H1 (cell line): ENCODE measurements at regions not wholly inside any gene's neighbourhood (a gene's known extent, or its start where the extent isn't known, plus 50 kb on each side); places are given as distances from the start of the nearest gene placed in this dataset.
"Not testable (repeated sequence)": the region's sequence is repeated elsewhere in the genome, so short reads cannot be mapped to it uniquely, and the experiment has no call there.

Source experiments
- CTCF ChIA-PET: fragments of 300-600 bp; sonication (Branson Sonifier 250); formaldehyde crosslinking; loops from one replicate; lab custom pipeline; 2021; ENCODE audit not compliant: partially characterized antibody; lab: Charles Lee
- POLR2A ChIA-PET: fragments of 300-600 bp; sonication (Branson Sonifier 250); formaldehyde crosslinking; loops from one replicate; lab custom pipeline; 2021; ENCODE audit warnings: inconsistent platforms; ENCODE audit not compliant: partially characterized antibody; lab: Charles Lee
- DNase-seq, 2 experiments: peaks; one replicate each; pipeline versions ENCODE4 v3.0.0 to v3.0.0-alpha.2; 2010 to 2022; ENCODE audit warnings: low spot score in 2 of 2, low read depth in 1 of 2, mixed read lengths in 1 of 2
- FAIRE-seq: peaks from 2 replicates; lab custom pipeline; 2011; peaks lifted over from hg19 to GRCh38; lab: Jason Lieb, UNC
- H2AFZ ChIP-seq: 2 replicates; pipeline ENCODE4 v1.8.1; 2012; ENCODE audit warnings: low read length, inconsistent platforms
- H2AK5ac ChIP-seq: 2 replicates; pipeline ENCODE4 v1.6.1; 2013; ENCODE audit warnings: low read depth, low read length
- H2BK120ac ChIP-seq: replicated peaks from 2 replicates; pipeline ENCODE3; 2013; ENCODE audit warnings: low read depth, low read length, inconsistent platforms
- H2BK12ac ChIP-seq: 2 replicates; pipeline ENCODE4 v1.6.1; 2013; ENCODE audit warnings: low read depth, low read length
- H2BK15ac ChIP-seq: 2 replicates; pipeline ENCODE4 v1.6.1; 2013; ENCODE audit warnings: low read length
- H2BK20ac ChIP-seq: 2 replicates; pipeline ENCODE4 v1.6.1; 2013; ENCODE audit warnings: low read length
- H2BK5ac ChIP-seq: 2 replicates; pipeline ENCODE4 v1.6.1; 2013; ENCODE audit warnings: low read depth, low read length
- H3K14ac ChIP-seq: 2 replicates; pipeline ENCODE4 v1.6.1; 2013; ENCODE audit warnings: inconsistent platforms; ENCODE audit not compliant: insufficient read length
- H3K18ac ChIP-seq: 2 replicates; pipeline ENCODE4 v1.6.1; 2013; ENCODE audit warnings: low read length; ENCODE audit errors: extremely low read depth
- H3K23ac ChIP-seq: 2 replicates; pipeline ENCODE4 v1.6.1; 2013; ENCODE audit warnings: inconsistent platforms; ENCODE audit not compliant: insufficient read length
- H3K23me2 ChIP-seq: 2 replicates; pipeline ENCODE4 v1.6.1; 2013; ENCODE audit warnings: low read depth, low read length
- H3K27ac ChIP-seq: 2 replicates; pipeline ENCODE4 v1.6.1; 2011; ENCODE audit warnings: low read depth, low read length, inconsistent platforms
- H3K27me3 ChIP-seq, 4 experiments: replicated peaks in 1 of 4; 1 replicate in 1 of 4; 2 replicates in 3 of 4; pipeline versions ENCODE4 v1.6.1 to v1.8.1; 2011 to 2013; ENCODE audit warnings: low read length in 3 of 4, mild to moderate bottlenecking in 3 of 4, inconsistent platforms in 2 of 4, mixed read lengths in 2 of 4, moderate library complexity in 1 of 4; ENCODE audit not compliant: control insufficient read depth in 3 of 4, insufficient read depth in 3 of 4; ENCODE audit errors: extremely low read depth in 1 of 4
- H3K36me3 ChIP-seq, 4 experiments: 2 replicates each; pipeline versions ENCODE4 v1.6.1 to v1.8.1; 2011 to 2013; ENCODE audit warnings: mild to moderate bottlenecking in 4 of 4, low read length in 3 of 4, moderate library complexity in 2 of 4, control low read depth in 1 of 4, inconsistent platforms in 1 of 4; ENCODE audit not compliant: insufficient read depth in 4 of 4, control insufficient read depth in 2 of 4
- H3K4ac ChIP-seq: replicated peaks from 2 replicates; pipeline ENCODE3; 2013; ENCODE audit warnings: low read length, low read depth, mixed read lengths, inconsistent platforms; ENCODE audit not compliant: insufficient read length
- H3K4me1 ChIP-seq, 4 experiments: replicated peaks in 1 of 4; 1 replicate in 1 of 4; 2 replicates in 3 of 4; pipeline versions ENCODE4 v1.6.1 to v1.8.1; 2011 to 2013; ENCODE audit warnings: low read length in 3 of 4, inconsistent platforms in 2 of 4, mixed read lengths in 1 of 4; ENCODE audit not compliant: insufficient read depth in 4 of 4, control insufficient read depth in 3 of 4
- H3K4me2 ChIP-seq, 2 experiments: 2 replicates each; pipeline versions ENCODE4 v1.6.1 to v1.8.1; 2011 to 2013; ENCODE audit warnings: low read depth in 2 of 2, low read length in 2 of 2, control low read depth in 1 of 2, inconsistent platforms in 1 of 2, mild to moderate bottlenecking in 1 of 2; ENCODE audit not compliant: insufficient read depth in 1 of 2
- H3K4me3 ChIP-seq, 4 experiments: fragments of 200-600, 300-600 bp in 1 of 4; sonication (generic), shearing (Covaris generic), sonication (Bioruptor Twin) in 1 of 4; 2 replicates each; pipeline versions ENCODE4 v1.5.1 to v1.8.1; 2011 to 2016; ENCODE audit warnings: low read length in 4 of 4, low read depth in 3 of 4, control low read depth in 2 of 4, inconsistent platforms in 2 of 4, mild to moderate bottlenecking in 2 of 4, mixed read lengths in 1 of 4, moderate library complexity in 1 of 4; ENCODE audit not compliant: insufficient read depth in 2 of 4; ENCODE audit errors: extremely low read depth in 1 of 4
- H3K56ac ChIP-seq: replicated peaks from 2 replicates; pipeline ENCODE3; 2013; ENCODE audit warnings: low read depth, mild to moderate bottlenecking, mixed read lengths, low read length, inconsistent platforms; ENCODE audit not compliant: insufficient read length
- H3K79me1 ChIP-seq: 2 replicates; pipeline ENCODE4 v1.6.1; 2013; ENCODE audit warnings: low read depth, low read length, control low read depth
- H3K79me2 ChIP-seq, 2 experiments: 2 replicates each; pipeline versions ENCODE4 v1.6.1 to v1.8.1; 2012 to 2013; ENCODE audit warnings: low read length in 2 of 2, mild to moderate bottlenecking in 2 of 2, inconsistent platforms in 1 of 2; ENCODE audit not compliant: insufficient read depth in 2 of 2, control insufficient read depth in 1 of 2
- H3K9ac ChIP-seq, 4 experiments: replicated peaks in 1 of 4; 1 replicate in 1 of 4; 2 replicates in 3 of 4; pipeline versions ENCODE4 v1.6.1 to v1.8.1; 2011 to 2013; ENCODE audit warnings: low read depth in 3 of 4, low read length in 3 of 4, control low read depth in 2 of 4, mild to moderate bottlenecking in 2 of 4, moderate library complexity in 2 of 4, inconsistent platforms in 1 of 4; ENCODE audit errors: extremely low read depth in 1 of 4
- H3K9me3 ChIP-seq, 2 experiments: 2 replicates each; pipeline versions ENCODE4 v1.6.1 to v1.8.1; 2012 to 2013; ENCODE audit warnings: mild to moderate bottlenecking in 2 of 2, moderate library complexity in 2 of 2, control low read depth in 1 of 2, inconsistent platforms in 1 of 2, low read depth in 1 of 2, low read length in 1 of 2, mixed read lengths in 1 of 2; ENCODE audit not compliant: insufficient read depth in 2 of 2
- H4K20me1 ChIP-seq, 2 experiments: replicated peaks in 1 of 2; 2 replicates each; pipeline versions ENCODE3 to v1.8.1; 2011 to 2013; ENCODE audit warnings: inconsistent platforms in 2 of 2, low read length in 2 of 2, mild to moderate bottlenecking in 1 of 2; ENCODE audit not compliant: insufficient read depth in 2 of 2, control insufficient read depth in 1 of 2
- H4K5ac ChIP-seq: 2 replicates; pipeline ENCODE4 v1.6.1; 2013; ENCODE audit warnings: low read length, low read depth, mixed read lengths, inconsistent platforms; ENCODE audit not compliant: insufficient read length
- H4K8ac ChIP-seq: 2 replicates; pipeline ENCODE4 v1.8.0; 2013; ENCODE audit warnings: mild to moderate bottlenecking, moderate library complexity, low read length, inconsistent platforms; ENCODE audit not compliant: insufficient read depth; ENCODE audit errors: extremely low read depth
- H4K91ac ChIP-seq: replicated peaks from 2 replicates; pipeline ENCODE3; 2013; ENCODE audit warnings: low read length, mixed read lengths, inconsistent platforms; ENCODE audit not compliant: insufficient read length
- WGBS, 2 experiments: shearing (Covaris generic) in 1 of 2; methylation state at CpG; one replicate each; pipeline versions ENCODE4 v1.1.6 to v1.1.7; 2013 to 2015; ENCODE audit warnings: low lambda C conversion rate in 2 of 2, mixed read lengths in 2 of 2, inconsistent platforms in 1 of 2, low coverage in 1 of 2, missing lambda C conversion rate in 1 of 2; ENCODE audit not compliant: insufficient replicate concordance in 2 of 2, insufficient coverage in 1 of 2, insufficient read length in 1 of 2; ENCODE audit errors: extremely low coverage in 1 of 2, missing lambda C conversion rate in 1 of 2; 5-methylcytosine and 5-hydroxymethylcytosine counted together

- H4K5ac ChIP-seq, H3K18ac ChIP-seq, H3K9ac ChIP-seq, H3K23ac ChIP-seq, H3K23me2 ChIP-seq, H2BK5ac ChIP-seq, H2AK5ac ChIP-seq, H3K56ac ChIP-seq, H4K91ac ChIP-seq, H3K4me1 ChIP-seq, H3K9me3 ChIP-seq, DNase-seq, H3K79me2 ChIP-seq, H2BK12ac ChIP-seq, H3K79me1 ChIP-seq, H3K4me2 ChIP-seq, H3K36me3 ChIP-seq, POLR2A ChIA-PET, H4K8ac ChIP-seq, H3K14ac ChIP-seq, H3K4ac ChIP-seq, H2AFZ ChIP-seq, H3K27ac ChIP-seq, H2BK120ac ChIP-seq, FAIRE-seq, H2BK15ac ChIP-seq, H3K4me3 ChIP-seq, H4K20me1 ChIP-seq, H3K27me3 ChIP-seq, H2BK20ac ChIP-seq: not testable (repeated sequence)
- CTCF ChIA-PET, result interaction anchor here (0.7 kb wide), 1 partner anchor 663 kb away, joined by 3 read pairs; no protein-coding TSS in a partner anchor
- 87% methylated on average over 3 of the region's 3 CpGs; no CpG with 5 or more reads in 1 of the 2 experiments for WGBS, 2 experiments
Observed at GRCh38 chr13:50628512-50628911, 215.0 kb downstream of the DLEU7 start.
